H9 (cell line): ENCODE measurements at regions not wholly inside any gene's neighbourhood (a gene's known extent, or its start where the extent isn't known, plus 50 kb on each side); places are given as distances from the start of the nearest gene placed in this dataset.

Experiments used
- DNase-seq: peaks from one replicate; pipeline ENCODE4 v3.0.0-alpha.2; 2017
- H2AFZ ChIP-seq: one replicate; pipeline ENCODE4 v1.6.1; 2013; ENCODE audit warnings: mild to moderate bottlenecking, low read length, control low read depth, moderate library complexity
- H2AK5ac ChIP-seq: 2 replicates; pipeline ENCODE4 v1.6.1; 2013; ENCODE audit warnings: low read length, control low read depth, mixed read lengths; ENCODE audit not compliant: insufficient read length
- H2BK120ac ChIP-seq: one replicate; pipeline ENCODE4 v1.6.1; 2013; ENCODE audit warnings: low read depth, mild to moderate bottlenecking, low read length, control low read depth, inconsistent platforms; ENCODE audit not compliant: poor library complexity, severe bottlenecking
- H2BK12ac ChIP-seq: 2 replicates; pipeline ENCODE4 v1.6.1; 2013; ENCODE audit warnings: low read length, control low read depth, mixed read lengths, low read depth; ENCODE audit not compliant: insufficient read length
- H2BK15ac ChIP-seq: 2 replicates; pipeline ENCODE4 v1.6.1; 2013; ENCODE audit warnings: low read depth, low read length, control low read depth
- H2BK20ac ChIP-seq: one replicate; pipeline ENCODE4 v1.6.1; 2013; ENCODE audit warnings: low read depth, mild to moderate bottlenecking, low read length, control low read depth, inconsistent platforms; ENCODE audit not compliant: poor library complexity, severe bottlenecking
- H2BK5ac ChIP-seq: 2 replicates; pipeline ENCODE4 v1.6.1; 2013; ENCODE audit warnings: low read length, control low read depth, mixed read lengths; ENCODE audit not compliant: insufficient read length
- H3K14ac ChIP-seq: 2 replicates; pipeline ENCODE4 v1.6.1; 2013; ENCODE audit warnings: low read length, control low read depth; ENCODE audit not compliant: insufficient read depth
- H3K18ac ChIP-seq: 2 replicates; pipeline ENCODE4 v1.6.1; 2013; ENCODE audit warnings: low read depth, mild to moderate bottlenecking, mixed read lengths, low read length, control low read depth; ENCODE audit not compliant: insufficient read length
- H3K23ac ChIP-seq: 2 replicates; pipeline ENCODE4 v1.6.1; 2013; ENCODE audit warnings: low read length, control low read depth, mixed read lengths, low read depth; ENCODE audit not compliant: insufficient read length
- H3K23me2 ChIP-seq: 2 replicates; pipeline ENCODE4 v1.6.1; 2013; ENCODE audit warnings: low read depth, mild to moderate bottlenecking, mixed read lengths, low read length, control low read depth; ENCODE audit not compliant: insufficient read length, poor library complexity, severe bottlenecking
- H3K27ac ChIP-seq: 2 replicates; pipeline ENCODE4 v1.5.1; 2013; ENCODE audit warnings: low read length, control low read depth, mixed read lengths, low read depth; ENCODE audit not compliant: insufficient read length
- H3K27me3 ChIP-seq: 2 replicates; pipeline ENCODE4 v1.6.1; 2013; ENCODE audit warnings: low read length, control low read depth, inconsistent platforms; ENCODE audit not compliant: insufficient read depth
- H3K4ac ChIP-seq: 2 replicates; pipeline ENCODE4 v1.6.1; 2013; ENCODE audit warnings: low read depth, mild to moderate bottlenecking, control low read depth, inconsistent platforms, low read length, moderate library complexity
- H3K4me1 ChIP-seq: 2 replicates; pipeline ENCODE4 v1.6.1; 2013; ENCODE audit warnings: low read length, control low read depth, inconsistent platforms; ENCODE audit not compliant: insufficient read depth
- H3K4me2 ChIP-seq: 2 replicates; pipeline ENCODE4 v1.6.1; 2013; ENCODE audit warnings: low read length, control low read depth, mixed read lengths; ENCODE audit not compliant: insufficient read length, insufficient read depth
- H3K56ac ChIP-seq: 2 replicates; pipeline ENCODE4 v1.6.1; 2013; ENCODE audit warnings: low read depth, mild to moderate bottlenecking, mixed read lengths, low read length, control low read depth; ENCODE audit not compliant: insufficient read length
- H3K79me1 ChIP-seq: 2 replicates; pipeline ENCODE4 v1.6.1; 2013; ENCODE audit warnings: low read depth, mild to moderate bottlenecking, moderate library complexity, low read length, control low read depth, inconsistent platforms; ENCODE audit not compliant: insufficient read depth, poor library complexity, severe bottlenecking
- H3K79me2 ChIP-seq: 2 replicates; pipeline ENCODE4 v1.6.1; 2013; ENCODE audit warnings: low read length, control low read depth, inconsistent platforms; ENCODE audit not compliant: insufficient read depth
- H3K9ac ChIP-seq: 2 replicates; pipeline ENCODE4 v1.6.1; 2013; ENCODE audit warnings: low read length, control low read depth, mixed read lengths; ENCODE audit not compliant: insufficient read length; ENCODE audit errors: extremely low read depth
- H3K9me3 ChIP-seq: one replicate; pipeline ENCODE4 v1.6.1; 2013; ENCODE audit warnings: low read depth, low read length, inconsistent platforms; ENCODE audit not compliant: control insufficient read depth
- H3T11ph ChIP-seq: one replicate; pipeline ENCODE4 v1.6.1; 2013; ENCODE audit warnings: mild to moderate bottlenecking, low read length, control low read depth, inconsistent platforms
- H4K20me1 ChIP-seq: one replicate; pipeline ENCODE4 v1.6.1; 2013; ENCODE audit not compliant: control insufficient read depth, insufficient read length, insufficient read depth
- H4K5ac ChIP-seq: 2 replicates; pipeline ENCODE4 v1.6.1; 2013; ENCODE audit warnings: low read depth, mild to moderate bottlenecking, mixed read lengths, low read length, control low read depth; ENCODE audit not compliant: insufficient read length
- H4K8ac ChIP-seq: replicated peaks from 2 replicates; pipeline ENCODE4 v1.6.1; 2013; ENCODE audit warnings: low read length, control low read depth, mixed read lengths, low read depth; ENCODE audit not compliant: insufficient read length
- H4K91ac ChIP-seq: 2 replicates; pipeline ENCODE4 v1.6.1; 2013; ENCODE audit warnings: low read depth, mild to moderate bottlenecking, moderate library complexity, mixed read lengths, low read length, control low read depth; ENCODE audit not compliant: insufficient read length
- H3K27ac Mint-ChIP-seq, 3 experiments: 2 replicates in 2 of 3; 3 replicates in 1 of 3; pipeline ENCODE4 v1.8.0; 2020 to 2021; ENCODE audit warnings: mixed read lengths in 3 of 3, mild to moderate bottlenecking in 1 of 3, moderate library complexity in 1 of 3
- H3K27me3 Mint-ChIP-seq: 2 replicates; pipeline ENCODE4 v1.8.0; 2021; ENCODE audit warnings: low read depth, mild to moderate bottlenecking, moderate library complexity, mixed read lengths
- H3K36me3 Mint-ChIP-seq, 3 experiments: 2 replicates in 2 of 3; 3 replicates in 1 of 3; pipeline ENCODE4 v1.8.0; 2020 to 2021; ENCODE audit warnings: low read depth in 3 of 3, mixed read lengths in 3 of 3; ENCODE audit not compliant: insufficient read depth in 1 of 3
- H3K4me1 Mint-ChIP-seq, 2 experiments: 2 replicates each; pipeline ENCODE4 v1.8.0; 2020; ENCODE audit warnings: mixed read lengths in 2 of 2
- H3K4me3 Mint-ChIP-seq, 2 experiments: 2 replicates in 1 of 2; 3 replicates in 1 of 2; pipeline ENCODE4 v1.8.0; 2020 to 2021; ENCODE audit warnings: mild to moderate bottlenecking in 2 of 2, mixed read lengths in 2 of 2, moderate library complexity in 1 of 2
- H3K9me3 Mint-ChIP-seq, 2 experiments: 2 replicates in 1 of 2; 3 replicates in 1 of 2; pipeline ENCODE4 v1.8.0; 2020; ENCODE audit warnings: mild to moderate bottlenecking in 2 of 2, mixed read lengths in 2 of 2, moderate library complexity in 1 of 2
- WGBS: extraction: QIAGEN DNeasy Blood & Tissue Kit; methylation state at CpG from one replicate; pipeline ENCODE4 v1.1.7; 2013; ENCODE audit warnings: missing lambda C conversion rate, low lambda C conversion rate, mixed read lengths; ENCODE audit not compliant: insufficient read length; ENCODE audit errors: extremely low coverage; 5-methylcytosine and 5-hydroxymethylcytosine counted together
- TF ChIP-seq, protein P1 (sequence below): fragments of 200-600 bp; sonication (generic); conservative IDR thresholded peaks from 3 replicates; pipeline ENCODE4 v1.8.0; 2021; ENCODE audit warnings: antibody characterized with exemption, mild to moderate bottlenecking

DNA sequence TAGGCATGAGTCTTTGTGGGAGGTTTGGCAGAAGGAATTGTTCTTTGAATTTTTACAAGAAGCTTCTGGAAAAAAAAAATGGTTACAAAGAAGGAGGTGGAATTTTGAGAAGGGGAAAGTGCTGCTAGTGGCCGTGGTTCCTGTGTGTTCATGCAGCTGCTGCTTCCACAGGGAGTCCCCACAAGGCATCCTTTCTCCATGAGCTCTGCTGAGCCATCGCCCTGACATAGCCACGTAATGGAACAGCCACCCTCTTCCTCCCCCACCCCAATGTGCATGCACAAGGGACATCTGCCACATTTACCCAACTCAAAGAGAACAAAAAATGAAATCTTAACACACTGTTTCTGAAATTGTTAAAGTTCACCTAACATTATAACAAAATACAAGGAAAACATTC is 529.7 kb downstream of the SATB2 start:
- Histone ChIP-seq H2AK5ac (no peak overlapping the region), H3K4me2 (no peak overlapping the region), H4K8ac (no peak overlapping the region), H2BK12ac (no peak overlapping the region), H3K9me3 (no peaks in the 10 kb centered on the region), H2AFZ (no peak overlapping the region), H4K5ac (no peak overlapping the region), H3K4ac (no peak overlapping the region), H3K56ac (no peak overlapping the region), H3T11ph (no peak overlapping the region), H3K23ac (no peak overlapping the region), H3K79me2 (no peaks in the 10 kb centered on the region), H3K27ac (no peak overlapping the region), H2BK120ac (no peak overlapping the region), H3K23me2 (no peaks in the 10 kb centered on the region), H3K9ac (peak overlapping the region; percentile 10), H3K79me1 (no peaks in the 10 kb centered on the region), H2BK20ac (no peak overlapping the region), H2BK5ac (no peak overlapping the region), H3K4me1 (no peaks in the 10 kb centered on the region), H3K14ac (no peak overlapping the region), H4K20me1 (no peaks in the 10 kb centered on the region), H3K18ac (no peak overlapping the region), H4K91ac (no peak overlapping the region), H2BK15ac (no peak overlapping the region), H3K27me3 (no peaks in the 10 kb centered on the region)
- Mint-ChIP-seq H3K27me3 (no peaks in the 10 kb centered on the region), H3K9me3 (peaks cover 0 to 3% of the 10 kb centered on the region in 2 experiments; a peak in 3 of 5 replicates), H3K36me3 (no peaks in the 10 kb centered on the region), H3K27ac (peak overlapping the region in 1 of 3 experiments; percentile 60; a peak in 1 of 7 replicates), H3K4me3 (no peak overlapping the region), H3K4me1 (0 out of 4 replicates have a peak, but pooled peaks cover 0 to 2% of the 10 kb centered on the region in 2 experiments)
- DNase-seq = no peak
- WGBS = no CpG with 5 or more reads among the region's 3 CpGs
- TF ChIP-seq, protein P1, sequence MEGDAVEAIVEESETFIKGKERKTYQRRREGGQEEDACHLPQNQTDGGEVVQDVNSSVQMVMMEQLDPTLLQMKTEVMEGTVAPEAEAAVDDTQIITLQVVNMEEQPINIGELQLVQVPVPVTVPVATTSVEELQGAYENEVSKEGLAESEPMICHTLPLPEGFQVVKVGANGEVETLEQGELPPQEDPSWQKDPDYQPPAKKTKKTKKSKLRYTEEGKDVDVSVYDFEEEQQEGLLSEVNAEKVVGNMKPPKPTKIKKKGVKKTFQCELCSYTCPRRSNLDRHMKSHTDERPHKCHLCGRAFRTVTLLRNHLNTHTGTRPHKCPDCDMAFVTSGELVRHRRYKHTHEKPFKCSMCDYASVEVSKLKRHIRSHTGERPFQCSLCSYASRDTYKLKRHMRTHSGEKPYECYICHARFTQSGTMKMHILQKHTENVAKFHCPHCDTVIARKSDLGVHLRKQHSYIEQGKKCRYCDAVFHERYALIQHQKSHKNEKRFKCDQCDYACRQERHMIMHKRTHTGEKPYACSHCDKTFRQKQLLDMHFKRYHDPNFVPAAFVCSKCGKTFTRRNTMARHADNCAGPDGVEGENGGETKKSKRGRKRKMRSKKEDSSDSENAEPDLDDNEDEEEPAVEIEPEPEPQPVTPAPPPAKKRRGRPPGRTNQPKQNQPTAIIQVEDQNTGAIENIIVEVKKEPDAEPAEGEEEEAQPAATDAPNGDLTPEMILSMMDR = no peak
